ENCODE measurements at regions not wholly inside any gene's neighbourhood (a gene's known extent, or its start where the extent isn't known, plus 50 kb on each side); places are given as distances from the start of the nearest gene placed in this dataset.

DNA sequence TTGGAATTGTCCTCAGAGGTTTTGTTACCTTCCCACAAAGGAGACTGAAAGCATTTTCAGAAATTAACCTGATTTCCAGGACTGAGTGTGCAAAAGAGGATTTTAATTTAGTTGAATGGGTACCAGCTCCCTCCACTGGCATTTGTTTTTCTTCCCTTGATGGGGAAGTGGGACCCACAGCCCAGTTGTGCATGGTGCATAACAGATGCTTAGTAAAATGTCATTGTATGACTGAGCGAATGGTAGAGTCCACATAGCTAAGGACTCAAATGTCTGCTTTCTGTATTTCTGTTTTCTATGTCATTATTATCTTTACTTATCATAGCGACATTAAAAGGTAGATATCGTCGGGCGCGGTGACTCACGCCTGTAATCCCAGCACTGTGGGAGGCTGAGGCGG, 75.5 kb upstream of the RAPH1 start:
- POLR2A ChIA-PET, result no interaction called here
- H3K36me3 ChIP-seq (ENCODE audit: control insufficient read depth in 2 of 2, insufficient read depth in 2 of 2, low read length in 1 of 2), result no peaks in the 10 kb centered on the region

GRCh38 chr2:203612246-203612645, 77.1 kb upstream of the RAPH1 start:
- no peak for ATAC-seq
- Histone ChIP-seq H4K20me1 (ENCODE audit: control insufficient read depth, insufficient read depth) (no peaks in the 10 kb centered on the region), H3K4me3 (no peak overlapping the region), H3K36me3 (ENCODE audit: control insufficient read depth in 2 of 2, insufficient read depth in 2 of 2, low read length in 1 of 2) (no peaks in the 10 kb centered on the region), H3K79me2 (ENCODE audit: control insufficient read depth, insufficient read depth, low read length) (no peaks in the 10 kb centered on the region), H3K4me1 (ENCODE audit: control insufficient read depth, insufficient read depth, low read length) (no peaks in the 10 kb centered on the region), H2AFZ (ENCODE audit: control insufficient read depth, low read depth, low read length) (no peak overlapping the region), H3K4me2 (ENCODE audit: control insufficient read depth, insufficient read depth) (no peak overlapping the region), H3K27ac (ENCODE audit: control insufficient read depth, insufficient read depth) (no peak overlapping the region), H3K27me3 (replicated peaks in 1 of 2; ENCODE audit: control insufficient read depth in 2 of 2, insufficient read depth in 2 of 2, low read length in 1 of 2) (no peaks in the 10 kb centered on the region; a peak in 2 of 4 replicates), H3K9ac (ENCODE audit: control insufficient read depth, insufficient read depth, low read length) (no peak overlapping the region), H3K9me3 (replicated peaks; ENCODE audit: control insufficient read depth, insufficient read depth, low read length) (no peaks in the 10 kb centered on the region)
- BruUV-seq (replicated peaks), result no TSS peak
- FAIRE-seq, result no peak
- ChIA-PET POLR2A (no interaction called here), SMC1A (ENCODE audit: uncharacterized antibody, unreplicated experiment) (interaction anchor here (0.5 to 1.0 kb wide), 3 partner anchors 8 to 905 kb away, joined by 3 to 4 read pairs (median 3); no protein-coding TSS in a partner anchor), RAD21 (ENCODE audit: unreplicated experiment) (no interaction called here), CTCF (no interaction called here)
- intact Hi-C loops (cut with micrococcal nuclease; ENCODE audit: unreplicated experiment), result no loop called here
- 62% methylated on average over 4 of the region's 4 CpGs for WGBS (ENCODE audit: insufficient coverage, insufficient replicate concordance, low lambda C conversion rate, missing lambda C conversion rate)
- in situ Hi-C loops (cut with MboI), result no loop called here
- TF ChIP-seq BHLHE40 (IDR thresholded peaks at IDR 0.05; ENCODE audit: borderline replicate concordance in 1 of 2, low read depth in 2 of 2, low read length in 1 of 2), result no peak
- no peak for TF ChIP-seq SMAD1 (IDR thresholded peaks at IDR 0.05; ENCODE audit: low read depth, partially characterized antibody)
- no peak for TF ChIP-seq LARP7 (IDR thresholded peaks at IDR 0.05)
- no peak for TF ChIP-seq FOXK2 (IDR thresholded peaks at IDR 0.05)
- no peak for TF ChIP-seq SIX5 (IDR thresholded peaks at IDR 0.05; ENCODE audit: low read depth, low read length, severe bottlenecking)
- no peak for TF ChIP-seq CEBPB (IDR thresholded peaks at IDR 0.05; ENCODE audit: borderline replicate concordance in 1 of 2, low read depth in 2 of 2, low read length in 2 of 2)
- DNase-seq (ENCODE audit: low read depth, low spot score), result no peak

More for the DNA sequence above, 75.5 kb upstream of the RAPH1 start:
- ChIA-PET RAD21 (ENCODE audit: unreplicated experiment) (no interaction called here), SMC1A (ENCODE audit: uncharacterized antibody, unreplicated experiment) (no interaction called here), CTCF (no interaction called here)
- no peaks in the 10 kb centered on the region for H4K20me1 ChIP-seq (ENCODE audit: control insufficient read depth, insufficient read depth)
- FAIRE-seq (no peak), DNase-seq (ENCODE audit: low read depth, low spot score) (no peak), ATAC-seq (no peak)
- H2AFZ ChIP-seq (ENCODE audit: control insufficient read depth, low read depth, low read length), result no peak overlapping the region
- H3K27ac ChIP-seq (ENCODE audit: control insufficient read depth, insufficient read depth), result no peak overlapping the region
- no peaks in the 10 kb centered on the region for H3K9me3 ChIP-seq (replicated peaks; ENCODE audit: control insufficient read depth, insufficient read depth, low read length)
- WGBS (ENCODE audit: insufficient coverage, insufficient replicate concordance, low lambda C conversion rate, missing lambda C conversion rate), result 73% methylated on average over 8 of the region's 8 CpGs
- H3K9ac ChIP-seq (ENCODE audit: control insufficient read depth, insufficient read depth, low read length), result no peak overlapping the region
- no peaks in the 10 kb centered on the region for H3K4me1 ChIP-seq (ENCODE audit: control insufficient read depth, insufficient read depth, low read length)
- BruUV-seq (replicated peaks), result no TSS peak
- intact Hi-C loops (cut with micrococcal nuclease; ENCODE audit: unreplicated experiment), result no loop called here
- in situ Hi-C loops (cut with MboI), result no loop called here
- H3K79me2 ChIP-seq (ENCODE audit: control insufficient read depth, insufficient read depth, low read length), result no peaks in the 10 kb centered on the region
- H3K4me2 ChIP-seq (ENCODE audit: control insufficient read depth, insufficient read depth), result no peak overlapping the region
- no peaks in the 10 kb centered on the region; a peak in 1 of 4 replicates for H3K27me3 ChIP-seq (replicated peaks in 1 of 2; ENCODE audit: control insufficient read depth in 2 of 2, insufficient read depth in 2 of 2, low read length in 1 of 2)
- no peak for TF ChIP-seq HDAC2 (IDR thresholded peaks at IDR 0.05)
- H3K4me3 ChIP-seq, result no peak overlapping the region

All from GM12878 (cell line).